ENCODE measurements at regions not wholly inside any gene's neighbourhood (a gene's known extent, or its start where the extent isn't known, plus 50 kb on each side); places are given as distances from the start of the nearest gene placed in this dataset.

DNA sequence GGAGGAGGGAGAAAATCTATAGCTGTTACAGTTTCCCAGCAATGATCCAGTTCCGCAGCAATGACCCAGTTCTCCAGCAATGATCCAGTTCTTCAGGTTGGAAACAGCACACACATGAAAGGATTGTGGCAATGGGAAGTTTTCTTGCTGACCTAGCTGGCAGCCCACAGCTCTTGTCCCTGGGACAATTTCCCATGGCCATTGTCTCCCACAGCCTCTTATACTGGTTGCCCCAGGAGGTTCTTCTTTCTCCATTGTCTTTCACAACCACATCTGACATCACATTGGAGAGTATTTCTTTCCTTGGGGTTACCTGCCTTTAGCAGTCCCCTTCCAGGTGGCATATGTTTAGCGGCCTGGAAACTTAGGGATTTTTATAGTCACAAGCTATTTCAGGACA, 209.8 kb upstream of the PLEKHG7 start:
- DNase-seq (ENCODE audit: low read depth), result no peak

DNA sequence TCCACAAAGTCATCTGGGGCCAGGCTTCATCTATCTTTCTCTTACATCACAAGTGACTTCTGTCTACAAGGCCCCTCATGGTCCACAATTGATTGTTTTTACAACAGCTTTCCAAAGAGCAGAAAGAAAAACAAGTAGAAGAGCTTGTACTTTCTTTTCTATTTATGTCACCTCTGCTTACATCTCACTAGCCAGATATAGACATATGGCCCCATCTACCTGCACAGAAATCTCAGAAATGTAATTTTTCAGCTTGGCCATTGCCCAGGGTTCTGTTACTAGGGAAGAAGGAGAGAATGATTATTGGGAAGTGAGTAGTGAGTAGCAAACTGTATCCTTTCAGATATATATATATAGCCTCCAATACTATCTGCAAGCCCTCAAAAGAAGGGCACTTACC, 210.5 kb upstream of the PLEKHG7 start:
- no peak for DNase-seq (ENCODE audit: low read depth)

DNA sequence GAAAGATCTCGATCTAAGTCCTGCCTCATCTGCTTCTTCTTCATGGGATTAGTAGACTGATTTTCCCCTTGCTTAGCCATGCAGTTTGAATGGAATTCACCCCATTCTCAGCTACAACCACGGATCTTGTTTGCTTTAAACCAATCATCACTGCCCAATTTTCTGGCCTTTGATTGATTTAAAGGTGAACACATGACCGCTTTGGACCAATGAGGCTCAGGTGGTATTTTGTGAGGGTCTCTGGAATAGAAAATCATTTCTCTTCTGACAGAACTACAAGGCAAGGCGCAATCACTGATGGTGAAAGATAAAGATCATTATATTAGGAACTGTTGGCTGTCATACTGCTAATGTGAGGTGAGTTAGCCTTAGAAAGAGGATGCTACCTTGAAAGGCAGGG, 213.0 kb upstream of the PLEKHG7 start:
- DNase-seq (ENCODE audit: low read depth), result no peak

DNA sequence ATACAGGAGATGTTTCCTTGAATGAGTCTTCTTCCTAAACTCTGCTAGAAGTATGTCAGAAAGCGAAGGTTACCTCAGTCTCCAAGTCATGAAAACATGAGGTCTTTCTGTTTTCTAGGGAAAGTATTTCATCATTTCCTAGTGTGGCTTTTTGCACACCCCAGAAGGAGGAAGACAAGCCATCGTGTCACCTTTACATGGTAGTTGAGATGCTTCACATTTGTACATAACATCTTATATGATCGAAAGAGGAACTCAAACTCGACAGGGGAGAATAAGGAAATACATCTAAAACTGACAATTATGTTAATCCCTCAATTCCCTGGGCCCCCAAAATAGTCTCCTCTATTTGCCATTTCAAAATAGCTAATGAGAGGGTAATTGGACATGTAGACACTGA, 214.1 kb upstream of the PLEKHG7 start:
- DNase-seq (ENCODE audit: low read depth), result no peak

DNA sequence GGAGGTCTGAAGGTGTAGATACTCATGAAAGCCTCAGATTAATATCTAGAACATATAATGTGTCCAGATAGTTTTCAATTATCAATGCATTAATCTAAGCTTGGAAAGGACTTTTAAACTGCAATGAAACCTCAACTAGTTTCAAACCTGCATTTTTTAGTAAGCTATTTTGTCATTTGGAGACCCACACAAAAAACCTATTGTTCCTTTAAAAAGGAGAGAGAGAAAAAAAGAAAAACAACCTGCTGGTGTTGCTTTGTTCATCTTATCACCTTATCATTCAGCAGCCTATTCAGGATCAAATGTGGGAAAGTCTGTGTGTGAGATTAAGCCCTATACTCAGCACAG, 215.7 kb upstream of the PLEKHG7 start:
- DNase-seq (ENCODE audit: low read depth), result no peak

DNA sequence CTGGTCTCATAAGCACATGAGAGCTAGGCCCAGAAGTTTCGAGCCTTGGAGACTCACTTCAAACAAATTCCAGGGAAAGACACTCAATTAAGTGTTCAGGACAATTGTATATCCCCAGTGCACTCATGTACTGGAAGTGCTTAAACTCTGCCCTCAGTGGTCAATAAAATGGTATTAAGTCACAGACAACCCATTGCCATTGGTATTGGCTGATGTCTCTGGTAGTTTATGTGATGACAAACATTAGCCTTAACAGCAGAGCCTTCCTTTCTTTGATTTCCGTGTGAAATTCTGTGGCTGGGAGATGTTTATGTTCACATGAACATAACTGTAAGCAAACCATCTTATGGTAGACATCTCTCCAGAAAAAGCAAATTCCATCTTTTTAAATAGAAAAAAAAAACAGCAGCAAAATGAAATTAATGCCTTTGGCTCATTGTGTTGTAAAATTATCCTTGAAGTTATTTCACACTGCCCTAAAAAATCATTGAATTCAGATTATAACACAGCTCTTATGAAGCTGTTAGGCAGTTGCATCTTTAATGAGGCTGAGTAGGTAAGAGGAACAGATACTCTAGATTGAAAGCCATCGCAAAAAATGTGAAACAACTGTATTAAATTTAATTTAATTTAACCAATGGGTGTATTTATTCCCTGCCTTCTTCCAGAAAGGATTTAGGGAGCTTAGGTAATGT, 216.2 kb upstream of the PLEKHG7 start:
- DNase-seq (ENCODE audit: low read depth), result no peak

DNA sequence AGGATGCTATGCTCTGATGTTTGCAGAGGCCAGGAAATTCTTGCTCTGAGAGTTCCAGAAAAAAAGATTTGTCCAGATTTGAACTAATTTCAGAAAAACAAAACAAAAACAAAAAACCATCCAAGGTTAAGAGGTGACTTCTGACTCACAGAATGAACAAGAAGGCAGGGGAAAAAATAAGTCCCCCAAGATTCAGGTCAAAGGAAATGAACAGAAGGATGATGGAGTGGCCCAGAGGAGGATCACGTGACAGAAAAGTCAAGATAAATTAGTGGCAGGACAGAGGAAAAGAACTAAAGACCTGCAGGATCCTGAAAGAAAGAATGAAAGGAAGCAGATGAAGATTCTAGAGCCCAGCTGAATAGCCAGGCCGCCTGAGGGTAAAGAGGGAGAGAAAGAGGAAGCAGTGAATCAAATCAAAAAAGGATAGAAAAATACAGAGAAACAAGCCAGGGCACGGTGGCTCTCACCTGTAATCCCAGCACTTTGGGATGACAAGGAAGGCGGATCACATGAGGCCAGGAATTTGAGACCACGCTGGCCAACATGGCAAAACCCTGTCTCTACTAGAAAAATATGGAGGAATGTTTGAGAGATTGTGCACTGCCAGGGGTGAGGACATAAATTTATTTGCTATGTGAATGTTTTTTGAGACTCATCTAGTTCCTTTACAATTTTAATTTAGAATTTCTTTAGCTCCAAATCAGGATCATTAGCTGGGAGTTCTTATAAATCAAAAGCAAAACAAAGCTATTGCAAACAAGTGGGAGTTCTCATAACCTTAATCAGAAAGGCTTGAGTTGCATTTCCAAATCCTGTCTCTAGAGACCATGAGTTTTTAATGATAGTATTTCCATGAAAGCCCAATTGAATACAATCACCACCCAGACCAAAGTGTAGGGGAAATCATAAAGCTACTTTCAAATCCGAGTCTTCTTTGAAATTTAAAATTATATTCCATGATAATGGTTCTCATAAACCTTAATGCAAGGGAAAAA, 217.1 kb upstream of the PLEKHG7 start:
- DNase-seq (ENCODE audit: low read depth), result no peak

DNA sequence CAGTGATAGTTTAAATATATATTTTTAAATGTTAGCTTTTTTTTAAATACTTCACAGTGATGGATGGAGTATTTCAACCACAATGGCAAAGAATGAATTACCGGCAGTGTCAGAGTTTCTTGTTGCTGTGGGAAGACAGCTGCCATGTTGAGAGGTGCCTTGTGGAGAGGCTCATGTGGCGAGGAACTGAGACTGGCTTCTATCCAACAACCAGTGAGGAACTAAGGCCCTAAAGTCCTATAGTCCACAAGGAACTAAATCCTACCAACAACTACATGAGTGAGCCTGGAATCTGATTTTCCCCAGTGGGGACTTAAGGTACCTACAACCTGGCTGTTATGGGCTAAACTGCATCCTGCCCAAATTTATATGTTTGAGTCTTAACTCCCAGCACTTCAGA, 220.2 kb upstream of the PLEKHG7 start:
- DNase-seq (ENCODE audit: low read depth), result no peak

DNA sequence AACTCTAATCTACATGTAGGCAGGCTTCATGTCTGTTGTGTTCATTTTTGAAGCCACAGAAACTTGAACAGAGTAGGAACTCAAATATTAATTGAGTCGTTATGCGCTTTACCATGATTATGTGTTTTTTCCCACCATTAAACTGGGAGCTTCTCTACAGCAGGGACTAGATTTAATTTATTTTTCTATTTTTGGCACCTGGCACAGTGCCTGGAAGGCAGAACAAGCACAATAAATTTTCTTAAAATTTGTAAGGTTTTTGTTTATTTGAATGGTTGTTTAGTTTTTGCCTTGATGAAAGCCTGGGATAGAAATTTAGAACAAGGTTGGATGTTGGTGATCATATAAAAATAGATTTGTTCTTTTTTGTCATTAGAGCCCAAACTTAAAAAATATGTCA, 221.7 kb upstream of the PLEKHG7 start:
- no peak for DNase-seq (ENCODE audit: low read depth)

DNA sequence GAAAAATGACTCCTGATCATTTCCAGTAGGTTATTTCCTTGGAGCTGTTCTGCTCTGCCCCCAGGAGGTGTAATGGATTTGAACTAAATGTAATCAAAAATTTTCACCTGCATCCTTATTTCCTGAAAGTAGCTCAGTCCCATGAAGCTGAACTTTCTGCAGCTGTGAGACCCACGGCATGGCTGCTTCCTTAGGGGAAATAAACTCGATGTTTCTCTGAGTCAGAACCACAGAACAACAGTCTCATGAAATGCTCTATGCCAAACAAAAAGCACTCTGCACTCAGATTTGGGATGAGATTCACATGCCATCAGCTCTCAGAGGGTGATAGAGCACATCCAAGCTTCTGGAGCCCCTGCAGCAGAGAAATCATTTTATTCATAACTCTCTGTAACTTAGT, 224.1 kb upstream of the PLEKHG7 start:
- no peak for DNase-seq (ENCODE audit: low read depth)

DNA sequence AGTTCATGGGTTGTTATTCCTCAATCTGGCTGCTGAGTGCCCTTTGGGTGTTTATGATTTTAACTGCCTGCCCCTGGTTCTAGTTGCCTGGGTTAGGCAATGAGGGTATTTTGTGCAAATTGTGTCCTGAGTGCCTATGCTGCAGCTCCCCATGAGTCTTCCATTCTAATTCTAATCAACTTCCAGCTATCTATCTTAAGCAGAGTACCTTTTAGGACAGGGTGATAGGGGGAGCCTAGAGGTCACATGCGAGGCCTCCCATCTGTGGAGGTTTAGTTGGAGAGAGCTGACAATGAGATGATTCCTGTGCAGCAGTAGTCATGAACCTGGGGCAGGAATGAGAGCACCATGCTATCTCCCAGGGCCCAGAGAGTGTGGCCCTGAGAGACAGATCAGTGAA, 225.9 kb upstream of the PLEKHG7 start:
- no peak for DNase-seq (ENCODE audit: low read depth)

DNA sequence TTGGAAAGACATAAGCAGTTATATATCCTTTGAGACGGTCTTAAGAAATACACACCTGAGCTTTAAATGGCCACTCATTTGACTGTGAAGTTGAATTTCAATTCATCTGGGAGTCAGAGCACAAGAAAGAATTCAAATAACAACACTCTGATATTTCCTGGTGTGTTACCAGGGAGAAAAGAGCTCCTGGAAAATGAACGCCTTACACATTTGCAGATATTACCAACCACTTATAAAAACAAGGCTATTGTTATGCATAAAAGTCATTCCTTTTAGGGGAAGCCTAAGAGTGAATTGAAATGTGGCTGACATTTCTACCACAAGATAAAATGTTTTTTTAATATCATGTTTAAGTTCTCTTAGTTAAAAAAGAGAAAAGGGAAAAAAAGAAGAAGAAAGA, 229.2 kb upstream of the PLEKHG7 start:
- DNase-seq (ENCODE audit: low read depth), result no peak

DNA sequence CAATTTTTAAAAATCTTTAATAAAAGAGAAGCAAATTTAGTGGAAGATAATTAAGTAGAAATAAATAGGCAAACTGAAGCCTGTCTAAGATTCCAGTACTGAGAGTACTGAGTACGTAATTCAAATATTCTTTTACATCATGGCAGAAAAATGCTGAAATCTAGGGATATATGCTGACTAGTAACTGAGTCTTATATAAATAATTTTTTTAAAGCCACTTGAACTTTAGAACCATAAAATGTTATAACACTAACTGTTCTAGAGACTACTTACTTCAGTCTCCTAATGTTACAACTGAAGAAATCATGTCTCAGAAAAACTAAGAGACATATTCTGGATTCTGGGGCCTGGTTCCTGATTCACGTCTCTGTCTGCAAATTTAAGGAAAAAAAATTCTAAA, 230.6 kb upstream of the PLEKHG7 start:
- no peak for DNase-seq (ENCODE audit: low read depth)

DNA sequence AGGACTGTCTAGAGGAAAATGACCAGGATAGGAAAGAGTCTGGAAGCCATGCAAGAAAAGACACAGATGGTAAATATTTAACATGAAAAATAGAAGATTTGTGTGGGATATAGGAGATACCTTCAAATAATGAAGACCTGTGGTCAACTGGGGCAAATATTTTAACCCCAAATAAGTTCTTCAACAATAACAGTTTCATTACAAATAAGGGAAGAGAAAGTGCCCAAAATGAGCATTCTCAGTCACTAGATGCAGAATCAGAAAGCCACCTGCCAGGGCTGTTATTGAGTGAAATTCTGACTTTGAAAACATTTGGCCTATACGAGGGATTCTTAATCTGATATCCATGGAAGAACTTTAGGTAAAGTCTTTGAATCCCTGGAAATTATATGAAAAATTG, 231.2 kb upstream of the PLEKHG7 start:
- no peak for DNase-seq (ENCODE audit: low read depth)

DNA sequence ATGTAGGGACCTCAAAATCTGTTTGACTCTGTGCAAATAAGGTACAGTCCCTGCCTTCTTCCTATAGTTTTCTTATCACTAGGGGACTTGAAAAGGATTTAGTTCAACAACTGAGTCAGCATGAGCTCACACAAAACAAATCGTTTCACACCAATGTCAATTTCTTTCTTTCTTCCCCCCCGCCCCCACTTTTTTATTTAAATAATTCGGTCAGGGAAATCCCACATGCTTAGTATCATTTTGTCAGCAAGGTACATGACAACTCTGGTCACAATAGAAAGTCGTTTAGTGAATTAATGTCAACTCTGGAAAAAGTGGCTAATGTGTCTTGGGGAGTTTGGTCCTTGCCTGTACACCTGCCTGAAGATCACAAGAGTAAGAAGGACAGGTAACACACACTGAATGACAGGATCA, 232.2 kb upstream of the PLEKHG7 start:
- DNase-seq (ENCODE audit: low read depth), result no peak

DNA sequence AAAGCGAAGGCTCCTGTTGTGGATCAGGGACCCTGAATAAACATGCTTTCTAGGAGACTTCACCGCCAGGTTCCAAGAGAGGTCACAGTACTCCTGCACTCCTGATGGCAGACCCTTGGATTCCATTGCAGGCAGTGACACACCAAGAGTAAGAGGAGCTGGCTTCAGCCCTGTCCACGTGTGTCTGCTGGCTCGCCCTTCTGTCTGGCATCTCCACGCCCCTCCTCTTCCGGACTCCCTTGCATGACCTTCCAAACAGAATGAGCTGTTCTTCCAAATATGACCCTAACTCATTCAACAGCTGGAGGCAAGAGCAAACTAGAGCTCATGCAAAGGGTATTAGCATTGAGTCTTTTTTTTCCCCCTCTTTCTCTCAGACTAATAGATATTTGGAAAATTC, 233.0 kb upstream of the PLEKHG7 start:
- no peak for DNase-seq (ENCODE audit: low read depth)

DNA sequence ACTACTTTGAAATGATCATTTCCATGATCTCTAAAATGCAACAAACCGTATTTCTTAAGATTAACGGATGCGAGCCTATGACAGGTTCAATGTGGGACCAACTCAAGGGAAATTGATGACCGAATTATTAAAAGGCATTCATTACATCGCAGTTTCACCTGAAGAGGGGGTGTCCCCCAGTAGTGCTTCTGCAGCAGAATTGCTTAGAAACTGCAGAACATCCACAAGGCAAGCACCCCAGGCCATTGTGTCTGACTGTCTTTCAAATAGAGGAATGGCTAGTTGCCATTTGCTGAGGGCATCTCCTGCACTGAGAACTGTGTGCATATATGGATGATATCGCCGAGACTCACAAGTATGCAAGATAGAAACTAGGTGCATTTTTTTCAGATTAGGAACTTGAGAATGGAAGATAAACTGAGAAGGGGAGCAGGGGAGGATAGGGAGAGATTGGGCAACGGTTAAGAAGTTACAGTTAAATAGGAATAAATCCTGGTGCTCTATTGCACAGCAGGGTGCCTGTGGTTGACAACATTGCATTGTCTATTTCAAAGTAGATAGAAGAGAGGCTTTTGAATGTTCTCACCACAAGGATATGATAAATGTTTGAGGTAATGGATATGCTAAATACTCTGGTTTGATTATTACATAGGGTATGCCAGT, 234.3 kb upstream of the PLEKHG7 start:
- no peak for DNase-seq (ENCODE audit: low read depth)

DNA sequence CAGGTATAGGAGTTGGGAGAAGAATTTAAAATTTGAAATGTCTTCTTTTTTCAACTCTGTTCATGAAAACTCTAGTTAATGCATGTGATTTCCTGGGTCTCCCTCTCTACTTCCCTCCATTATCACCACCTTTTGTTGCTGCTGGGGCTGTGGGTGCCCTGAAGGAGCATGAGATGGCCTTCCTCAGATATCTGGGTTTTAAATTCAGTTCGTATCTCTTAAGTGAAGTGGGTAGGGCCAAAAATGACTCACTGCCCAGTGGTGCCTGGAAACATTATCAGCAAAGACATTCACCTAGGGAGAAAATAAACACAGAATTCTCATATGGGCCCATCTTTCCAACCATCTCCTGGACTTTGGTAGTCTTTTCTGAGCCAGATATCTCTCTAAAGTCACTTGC, 234.9 kb upstream of the PLEKHG7 start:
- no peak for DNase-seq (ENCODE audit: low read depth)

DNA sequence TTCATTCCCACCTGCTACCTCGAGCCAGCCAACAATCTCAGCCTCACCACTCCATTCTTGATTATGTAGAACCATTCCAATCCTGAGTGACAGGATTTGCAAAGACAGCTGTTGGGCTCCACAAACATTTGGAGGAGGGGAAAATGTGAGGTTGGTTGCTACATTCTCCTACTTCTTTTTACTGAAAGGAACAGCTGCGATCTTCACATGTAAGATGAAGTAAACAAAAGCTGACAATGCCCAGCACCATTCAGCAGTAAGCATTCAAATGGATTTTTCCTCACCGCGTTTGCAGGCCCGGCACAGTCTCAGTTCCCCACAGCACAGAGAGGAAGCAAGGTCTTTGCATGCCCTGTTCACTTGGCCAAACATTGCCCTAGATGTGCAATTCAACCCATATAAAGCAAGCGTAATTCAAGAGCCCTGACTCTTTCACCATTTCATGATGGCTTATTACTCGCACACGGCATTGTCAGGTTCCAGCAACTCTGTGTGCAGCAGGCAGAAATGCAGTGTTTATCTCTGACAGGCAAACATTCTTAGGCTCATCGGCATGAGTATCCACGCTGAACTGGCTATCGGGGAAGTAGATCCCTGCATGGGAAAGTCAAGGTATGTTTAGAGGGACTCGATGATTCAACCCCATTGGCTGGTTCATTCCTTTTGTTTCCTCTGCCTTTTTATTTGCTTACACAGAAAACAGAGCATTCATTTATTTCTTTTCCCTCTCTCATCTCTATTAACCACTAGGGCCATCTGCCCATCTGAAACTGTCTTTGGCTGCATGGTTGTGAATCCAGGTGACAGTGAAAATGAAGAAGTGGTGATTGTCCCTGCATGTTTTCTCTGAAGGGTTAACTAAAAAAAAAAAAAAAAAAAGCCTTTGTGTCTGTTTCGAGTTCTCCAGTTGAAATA, 236.1 kb upstream of the PLEKHG7 start:
- DNase-seq (ENCODE audit: low read depth), result no peak

DNA sequence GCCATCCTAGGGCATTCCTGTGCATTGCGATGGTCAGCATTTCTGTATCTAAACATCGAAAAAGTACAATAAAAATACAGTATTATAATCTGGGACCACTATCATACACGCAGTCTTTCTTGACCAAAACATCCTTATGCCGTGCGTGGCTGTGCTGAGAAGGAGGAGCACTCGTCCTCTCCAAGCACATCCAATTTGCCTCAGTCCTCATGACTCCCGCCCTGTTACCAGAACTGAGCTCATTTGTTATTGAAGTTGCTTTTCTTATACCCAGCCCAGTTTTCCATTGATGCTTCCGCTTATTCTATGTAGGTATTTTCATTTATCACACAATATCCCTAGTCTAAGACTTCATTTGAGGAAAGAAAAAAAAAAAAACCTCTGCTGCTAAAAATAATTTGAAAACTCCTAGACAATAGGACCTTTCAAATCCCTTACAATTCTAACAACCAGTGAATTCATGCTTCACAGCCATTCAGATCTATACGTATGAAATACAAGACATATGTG, 236.9 kb upstream of the PLEKHG7 start:
- DNase-seq (ENCODE audit: low read depth), result no peak

DNA sequence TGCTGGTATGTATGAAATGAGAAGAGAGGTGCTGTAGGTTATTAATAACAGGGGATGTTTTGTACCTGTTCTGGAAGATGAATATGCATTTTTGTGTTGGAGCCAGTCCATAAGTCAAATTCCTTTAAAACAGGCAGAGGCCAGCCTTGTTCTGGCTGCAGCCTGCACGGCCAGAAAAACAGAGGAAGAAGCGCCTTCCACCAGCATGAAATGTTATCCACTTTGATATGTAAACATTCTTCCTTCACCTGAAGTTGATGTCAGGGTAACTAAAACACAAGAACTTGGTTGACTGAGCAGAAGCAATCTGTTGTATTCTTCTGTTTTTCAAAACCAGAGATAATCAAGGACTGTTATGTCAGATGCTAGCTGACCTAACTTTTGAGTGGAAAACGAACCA, 237.9 kb upstream of the PLEKHG7 start:
- no peak for DNase-seq (ENCODE audit: low read depth)

DNA sequence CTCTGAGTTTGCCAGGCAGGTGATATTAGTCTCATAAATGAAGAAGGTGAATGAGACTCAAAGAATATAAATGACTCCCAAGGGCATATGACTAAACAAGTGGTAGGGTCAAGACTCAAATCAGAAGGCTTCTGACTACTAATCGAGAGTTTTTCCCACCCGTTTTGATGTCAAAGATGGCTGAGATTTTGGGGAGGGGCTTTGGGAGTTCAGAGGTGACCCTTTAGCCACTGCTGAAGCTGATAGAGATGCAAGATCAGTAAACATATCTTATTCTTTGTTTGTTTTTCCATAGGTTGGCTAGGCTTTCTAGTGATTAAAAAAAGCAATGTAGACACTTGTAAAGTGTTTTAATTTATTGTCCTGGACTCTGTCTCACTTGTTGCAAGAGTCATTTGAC, 239.6 kb upstream of the PLEKHG7 start:
- no peak for DNase-seq (ENCODE audit: low read depth)
